Astrocyte (in vitro differentiated cells and primary cell): ENCODE measurements at regions not wholly inside any gene's neighbourhood (a gene's known extent, or its start where the extent isn't known, plus 50 kb on each side); places are given as distances from the start of the nearest gene placed in this dataset.

Experiments used
- DNase-seq: peaks from one replicate; pipeline ENCODE4 v3.0.0-alpha.2; 2010; ENCODE audit warnings: low read depth
- FAIRE-seq: peaks from 2 replicates; lab custom pipeline; 2011; peaks lifted over from hg19 to GRCh38; lab: Jason Lieb, UNC
- H2AFZ ChIP-seq: 2 replicates; pipeline ENCODE4 v1.6.0; 2012; ENCODE audit warnings: low read depth, low read length, inconsistent platforms
- H3K27ac ChIP-seq: 2 replicates; pipeline ENCODE4 v1.5.1; 2011; ENCODE audit warnings: low read depth, low read length, inconsistent platforms
- H3K27me3 ChIP-seq: 2 replicates; pipeline ENCODE4 v1.6.0; 2011; ENCODE audit warnings: low read length, inconsistent platforms; ENCODE audit not compliant: insufficient read depth
- H3K36me3 ChIP-seq: 2 replicates; pipeline ENCODE4 v1.5.1; 2011; ENCODE audit warnings: low read length, inconsistent platforms; ENCODE audit not compliant: insufficient read depth
- H3K4me1 ChIP-seq: 2 replicates; pipeline ENCODE4 v1.5.1; 2011; ENCODE audit warnings: low read length, inconsistent platforms; ENCODE audit not compliant: insufficient read depth
- H3K4me2 ChIP-seq: 2 replicates; pipeline ENCODE4 v1.6.0; 2012; ENCODE audit warnings: low read length, inconsistent platforms
- H3K4me3 ChIP-seq: 2 replicates; pipeline ENCODE4 v1.5.1; 2011; ENCODE audit warnings: low read depth, mild to moderate bottlenecking, low read length, inconsistent platforms; ENCODE audit not compliant: insufficient read depth
- H3K79me2 ChIP-seq: 2 replicates; pipeline ENCODE4 v1.6.0; 2012; ENCODE audit warnings: mild to moderate bottlenecking, low read length, inconsistent platforms; ENCODE audit not compliant: insufficient read depth
- H3K9ac ChIP-seq: 2 replicates; pipeline ENCODE4 v1.6.0; 2012; ENCODE audit warnings: mild to moderate bottlenecking, low read length, inconsistent platforms
- H3K9me3 ChIP-seq: 2 replicates; pipeline ENCODE4 v1.5.1; 2012; ENCODE audit warnings: low read depth, mild to moderate bottlenecking, low read length, inconsistent platforms; ENCODE audit not compliant: insufficient read depth
- H4K20me1 ChIP-seq: 2 replicates; pipeline ENCODE4 v1.6.0; 2012; ENCODE audit warnings: low read length, inconsistent platforms; ENCODE audit not compliant: insufficient read depth
- H3K27ac Mint-ChIP-seq: one replicate; pipeline ENCODE4 v1.8.0; 2021; ENCODE audit warnings: mild to moderate bottlenecking, mixed read lengths; ENCODE audit not compliant: unreplicated experiment
- H3K27me3 Mint-ChIP-seq: one replicate; pipeline ENCODE4 v1.8.0; 2021; ENCODE audit warnings: low read depth, mixed read lengths; ENCODE audit not compliant: unreplicated experiment
- H3K36me3 Mint-ChIP-seq: one replicate; pipeline ENCODE4 v1.8.0; 2021; ENCODE audit warnings: low read depth, mixed read lengths; ENCODE audit not compliant: unreplicated experiment
- H3K4me1 Mint-ChIP-seq: one replicate; pipeline ENCODE4 v1.8.0; 2021; ENCODE audit warnings: low read depth, mixed read lengths; ENCODE audit not compliant: unreplicated experiment
- H3K4me3 Mint-ChIP-seq: one replicate; pipeline ENCODE4 v1.8.0; 2021; ENCODE audit warnings: mild to moderate bottlenecking, moderate library complexity, mixed read lengths; ENCODE audit not compliant: unreplicated experiment
- H3K9me3 Mint-ChIP-seq: one replicate; pipeline ENCODE4 v1.8.0; 2021; ENCODE audit warnings: mild to moderate bottlenecking, mixed read lengths; ENCODE audit not compliant: unreplicated experiment
- CTCF ChIP-seq: IDR thresholded peaks from 2 replicates; pipeline ENCODE4 v1.5.1; 2011; ENCODE audit warnings: low read depth, mild to moderate bottlenecking, inconsistent platforms, low read length, moderate library complexity; ENCODE audit not compliant: insufficient read depth
- EZH2 ChIP-seq: IDR thresholded peaks from 2 replicates; pipeline ENCODE4 v1.6.1; 2012; ENCODE audit warnings: mild to moderate bottlenecking, low read length, inconsistent platforms; ENCODE audit not compliant: insufficient read depth

DNA sequence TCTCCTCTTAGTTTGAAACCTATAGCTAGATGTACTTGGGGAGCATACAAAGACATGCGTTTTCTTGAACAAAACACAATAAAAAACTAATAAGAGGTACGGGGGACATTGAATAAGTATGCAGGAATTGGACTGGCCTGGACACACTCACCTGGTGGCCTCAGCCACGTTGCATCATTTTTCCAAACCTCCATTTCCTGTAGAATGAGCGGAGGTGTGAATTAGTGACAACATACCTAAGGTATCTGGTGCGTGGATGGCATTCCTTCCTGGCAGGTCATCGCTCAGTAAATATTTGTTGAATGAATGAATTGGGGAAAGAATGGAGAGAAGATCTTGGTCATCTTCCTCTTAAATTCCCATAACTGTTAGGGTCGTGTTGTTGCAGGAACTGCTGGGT, 103.2 kb upstream of the CTBP2 start:
- Mint-ChIP-seq H3K27ac (peak overlapping the region; percentile 56), H3K27me3 (peaks cover 4% of the 10 kb centered on the region), H3K36me3 (peaks cover 2% of the 10 kb centered on the region), H3K4me3 (no peak overlapping the region), H3K4me1 (peaks cover 10% of the 10 kb centered on the region), H3K9me3 (peaks cover 2% of the 10 kb centered on the region)
- H3K4me2 ChIP-seq = peak overlapping the region; percentile 16
- no peaks in the 10 kb centered on the region for H4K20me1 ChIP-seq
- no peaks in the 10 kb centered on the region for H3K36me3 ChIP-seq
- FAIRE-seq = no peak
- H3K27me3 ChIP-seq = no peaks in the 10 kb centered on the region
- H3K79me2 ChIP-seq = no peaks in the 10 kb centered on the region
- no peak overlapping the region for H3K27ac ChIP-seq
- H3K9ac ChIP-seq = no peak overlapping the region
- no peak overlapping the region for H3K4me3 ChIP-seq
- H2AFZ ChIP-seq = no peak overlapping the region
- H3K9me3 ChIP-seq = no peaks in the 10 kb centered on the region
- peak; percentile 60 for DNase-seq
- no peak for TF ChIP-seq EZH2
- TF ChIP-seq CTCF = no peak
- H3K4me1 ChIP-seq = peaks cover 12% of the 10 kb centered on the region

DNA sequence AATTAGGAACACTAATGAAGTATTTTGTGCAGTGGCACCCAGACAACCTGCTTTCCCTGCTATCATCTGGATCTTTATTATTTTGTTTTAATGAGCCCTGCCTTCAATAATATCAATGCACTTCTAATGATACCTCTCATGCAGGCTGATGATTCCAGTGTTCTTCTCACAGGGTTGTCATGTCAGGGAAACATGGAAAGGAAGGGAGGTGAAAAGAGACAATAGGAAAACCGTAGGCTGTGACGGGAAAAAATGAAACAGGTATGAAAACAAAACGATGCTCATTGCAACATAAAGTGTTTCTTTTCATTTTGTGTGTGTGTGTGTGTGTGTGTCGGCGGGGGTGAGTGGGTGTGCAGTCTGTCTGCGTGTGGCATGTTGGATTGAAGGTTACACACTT, 102.6 kb upstream of the CTBP2 start:
- Mint-ChIP-seq H3K36me3 (peaks cover 2% of the 10 kb centered on the region), H3K4me1 (peaks cover 10% of the 10 kb centered on the region), H3K27ac (peak overlapping the region; percentile 56), H3K27me3 (peaks cover 4% of the 10 kb centered on the region), H3K9me3 (peaks cover under 1% of the 10 kb centered on the region), H3K4me3 (no peak overlapping the region)
- Histone ChIP-seq H3K4me2 (no peak overlapping the region), H3K27me3 (no peaks in the 10 kb centered on the region), H3K9ac (no peak overlapping the region), H2AFZ (no peak overlapping the region), H3K4me3 (no peak overlapping the region), H3K9me3 (no peaks in the 10 kb centered on the region), H3K27ac (no peak overlapping the region), H3K79me2 (no peaks in the 10 kb centered on the region), H3K4me1 (peaks cover 12% of the 10 kb centered on the region), H3K36me3 (no peaks in the 10 kb centered on the region), H4K20me1 (no peaks in the 10 kb centered on the region)
- no peak for FAIRE-seq
- DNase-seq = no peak
- TF ChIP-seq CTCF = no peak
- TF ChIP-seq EZH2 = no peak

GRCh38 chr10:125262409-125262808, 102.0 kb upstream of the CTBP2 start:
- peaks cover 12% of the 10 kb centered on the region for H3K4me1 ChIP-seq
- H3K9ac ChIP-seq = no peak overlapping the region
- no peaks in the 10 kb centered on the region for H3K36me3 ChIP-seq
- Mint-ChIP-seq H3K27ac (no peak overlapping the region), H3K9me3 (no peaks in the 10 kb centered on the region), H3K4me3 (no peak overlapping the region), H3K36me3 (peaks cover 2% of the 10 kb centered on the region), H3K27me3 (peaks cover 4% of the 10 kb centered on the region), H3K4me1 (peaks cover 10% of the 10 kb centered on the region)
- DNase-seq = no peak
- H4K20me1 ChIP-seq = no peaks in the 10 kb centered on the region
- no peak overlapping the region for H2AFZ ChIP-seq
- no peak for FAIRE-seq
- H3K4me3 ChIP-seq = no peak overlapping the region
- no peak overlapping the region for H3K27ac ChIP-seq
- no peaks in the 10 kb centered on the region for H3K9me3 ChIP-seq
- H3K4me2 ChIP-seq = no peak overlapping the region
- no peaks in the 10 kb centered on the region for H3K27me3 ChIP-seq
- no peaks in the 10 kb centered on the region for H3K79me2 ChIP-seq
- TF ChIP-seq EZH2 (no peak), CTCF (no peak)
